ENCODE measurements at regions not wholly inside any gene's neighbourhood (a gene's known extent, or its start where the extent isn't known, plus 50 kb on each side); places are given as distances from the start of the nearest gene placed in this dataset.

GRCh38 chr12:12007001-12007712 is 63.6 kb upstream of the BCL2L14 start (continued):
- TF ChIP-seq CUX1 (IDR thresholded peaks at IDR 0.05; ENCODE audit: insufficient replicate concordance, low read depth, low read length) = no peak
- TF ChIP-seq ETV6 (conservative IDR thresholded peaks at IDR 0.05 in 1 of 2, IDR thresholded peaks at IDR 0.05 in 1 of 2; ENCODE audit: borderline replicate concordance in 1 of 2, low read depth in 1 of 2) = peak in 1 of 2 experiments; percentile 82; a peak in 2 of 4 replicates
- no peak for TF ChIP-seq BRCA1 (IDR thresholded peaks at IDR 0.05; ENCODE audit: low read depth, low read length)
- TF ChIP-seq BHLHE40 (IDR thresholded peaks at IDR 0.05; ENCODE audit: borderline replicate concordance in 1 of 2, low read depth in 2 of 2, low read length in 1 of 2) = peak in 1 of 2 experiments; percentile 20; a peak in 1 of 4 replicates
- no peak for TF ChIP-seq SMAD1 (IDR thresholded peaks at IDR 0.05; ENCODE audit: low read depth, partially characterized antibody)
- TF ChIP-seq TAF1 (IDR thresholded peaks at IDR 0.05; ENCODE audit: borderline replicate concordance, low read depth, low read length) = no peak
- TF ChIP-seq MAX (IDR thresholded peaks at IDR 0.05; ENCODE audit: low read depth, low read length) = no peak
- TF ChIP-seq CBFB (IDR thresholded peaks at IDR 0.05; ENCODE audit: low read depth) = peak; percentile 86
- TF ChIP-seq ATF2 (IDR thresholded peaks at IDR 0.05; ENCODE audit: low read length) = peak; percentile 95
- TF ChIP-seq SREBF2 (IDR thresholded peaks at IDR 0.05; ENCODE audit: low read length) = no peak
- no peak for TF ChIP-seq NR2F1 (conservative IDR thresholded peaks at IDR 0.05)
- no peak for TF ChIP-seq SUPT20H (IDR thresholded peaks at IDR 0.05; ENCODE audit: borderline replicate concordance, control insufficient read depth, low read depth, low read length)
- peak; percentile 25; the same call in 1 of the 2 replicates for TF ChIP-seq BMI1 (IDR thresholded peaks at IDR 0.05; ENCODE audit: borderline replicate concordance)
- peak; percentile 71 for TF ChIP-seq MTA2 (IDR thresholded peaks at IDR 0.05; ENCODE audit: low read depth)
- no peak for TF ChIP-seq PML (IDR thresholded peaks at IDR 0.05; ENCODE audit: low read length)
- TF ChIP-seq BCLAF1 (IDR thresholded peaks at IDR 0.05) = no peak
- TF ChIP-seq POLR2AphosphoS2 (IDR thresholded peaks at IDR 0.05; ENCODE audit: low read depth, low read length) = no peak
- TF ChIP-seq WRNIP1 (IDR thresholded peaks at IDR 0.05; ENCODE audit: borderline replicate concordance, low read depth, low read length) = no peak

All from GM12878 (cell line).